ENCODE measurements at regions not wholly inside any gene's neighbourhood (a gene's known extent, or its start where the extent isn't known, plus 50 kb on each side); places are given as distances from the start of the nearest gene placed in this dataset.
"Not testable (repeated sequence)": the region's sequence is repeated elsewhere in the genome, so short reads cannot be mapped to it uniquely, and the experiment has no call there.

GRCh38 chr5:156188016-156188415 lies 138.9 kb upstream of the SGCD start:
- Mint-ChIP-seq H3K36me3 (ENCODE audit: low read depth) (no peaks in the 10 kb centered on the region), H3K4me3 (no peak overlapping the region), H3K27ac (no peak overlapping the region), H3K27me3 (peaks cover 4% of the 10 kb centered on the region), H3K4me1 (no peaks in the 10 kb centered on the region), H3K9me3 (peaks cover 4% of the 10 kb centered on the region)
- ATAC-seq (replicated peaks) = no peak

GRCh38 chr5:156189628-156190027 lies 137.3 kb upstream of the SGCD start:
- Mint-ChIP-seq H3K4me1 (no peaks in the 10 kb centered on the region), H3K9me3 (peaks cover 4% of the 10 kb centered on the region), H3K27ac (no peak overlapping the region), H3K4me3 (no peak overlapping the region), H3K36me3 (ENCODE audit: low read depth) (no peaks in the 10 kb centered on the region), H3K27me3 (no peaks in the 10 kb centered on the region)
- ATAC-seq (replicated peaks) = no peak

GRCh38 chr5:156191547-156191946 lies 135.4 kb upstream of the SGCD start:
- ATAC-seq (replicated peaks) = no peak
- peaks cover 4% of the 10 kb centered on the region for H3K9me3 Mint-ChIP-seq
- H3K36me3 Mint-ChIP-seq (ENCODE audit: low read depth) = no peaks in the 10 kb centered on the region
- no peaks in the 10 kb centered on the region for H3K4me1 Mint-ChIP-seq
- H3K4me3 Mint-ChIP-seq = no peak overlapping the region
- no peaks in the 10 kb centered on the region for H3K27me3 Mint-ChIP-seq
- no peak overlapping the region for H3K27ac Mint-ChIP-seq

- no peak for ATAC-seq (replicated peaks)
- no peaks in the 10 kb centered on the region for H3K36me3 Mint-ChIP-seq (ENCODE audit: low read depth)
- H3K27me3 Mint-ChIP-seq = no peaks in the 10 kb centered on the region
- no peak overlapping the region for H3K4me3 Mint-ChIP-seq
- H3K27ac Mint-ChIP-seq = no peak overlapping the region
- peaks cover 3% of the 10 kb centered on the region for H3K9me3 Mint-ChIP-seq
- no peaks in the 10 kb centered on the region for H3K4me1 Mint-ChIP-seq
These were observed 129.8 kb upstream of the SGCD start for GRCh38 chr5:156197042-156197635.

GRCh38 chr5:156199045-156199444 lies 127.9 kb upstream of the SGCD start:
- Mint-ChIP-seq H3K9me3 (no peaks in the 10 kb centered on the region), H3K27ac (no peak overlapping the region), H3K4me3 (no peak overlapping the region), H3K27me3 (no peaks in the 10 kb centered on the region), H3K36me3 (ENCODE audit: low read depth) (no peaks in the 10 kb centered on the region), H3K4me1 (no peaks in the 10 kb centered on the region)
- no peak for ATAC-seq (replicated peaks)

- Mint-ChIP-seq H3K9me3 (no peaks in the 10 kb centered on the region), H3K36me3 (ENCODE audit: low read depth) (no peaks in the 10 kb centered on the region), H3K27ac (no peak overlapping the region), H3K4me3 (no peak overlapping the region), H3K4me1 (no peaks in the 10 kb centered on the region), H3K27me3 (no peaks in the 10 kb centered on the region)
- no peak for ATAC-seq (replicated peaks)
These were observed 125.8 kb upstream of the SGCD start for GRCh38 chr5:156200938-156201787.

GRCh38 chr5:156201788-156202403 lies 125.1 kb upstream of the SGCD start:
- H3K27me3 Mint-ChIP-seq = no peaks in the 10 kb centered on the region
- H3K4me3 Mint-ChIP-seq = no peak overlapping the region
- H3K36me3 Mint-ChIP-seq (ENCODE audit: low read depth) = no peaks in the 10 kb centered on the region
- no peaks in the 10 kb centered on the region for H3K4me1 Mint-ChIP-seq
- no peak for ATAC-seq (replicated peaks)
- H3K27ac Mint-ChIP-seq = no peak overlapping the region
- H3K9me3 Mint-ChIP-seq = no peaks in the 10 kb centered on the region

- Mint-ChIP-seq H3K4me1 (no peaks in the 10 kb centered on the region), H3K4me3 (no peak overlapping the region), H3K9me3 (peaks cover 8% of the 10 kb centered on the region), H3K27me3 (no peaks in the 10 kb centered on the region), H3K36me3 (ENCODE audit: low read depth) (no peaks in the 10 kb centered on the region), H3K27ac (no peak overlapping the region)
- ATAC-seq (replicated peaks) = no peak
These were observed 118.7 kb upstream of the SGCD start for GRCh38 chr5:156208271-156208670.

- Mint-ChIP-seq H3K27me3 (no peaks in the 10 kb centered on the region), H3K4me1 (no peaks in the 10 kb centered on the region), H3K4me3 (no peak overlapping the region), H3K36me3 (ENCODE audit: low read depth) (no peaks in the 10 kb centered on the region), H3K9me3 (no peaks in the 10 kb centered on the region), H3K27ac (no peak overlapping the region)
- no peak for ATAC-seq (replicated peaks)
These were observed 108.4 kb upstream of the SGCD start for GRCh38 chr5:156218367-156219158.

- Mint-ChIP-seq H3K27me3 (no peaks in the 10 kb centered on the region), H3K36me3 (ENCODE audit: low read depth) (no peaks in the 10 kb centered on the region), H3K4me3 (no peak overlapping the region), H3K9me3 (no peaks in the 10 kb centered on the region), H3K4me1 (no peaks in the 10 kb centered on the region), H3K27ac (no peak overlapping the region)
- no peak for ATAC-seq (replicated peaks)
These were observed 107.4 kb upstream of the SGCD start for GRCh38 chr5:156219483-156220005.

GRCh38 chr5:156221816-156222215 lies 105.1 kb upstream of the SGCD start:
- Mint-ChIP-seq H3K4me3 (no peak overlapping the region), H3K27me3 (no peaks in the 10 kb centered on the region), H3K27ac (no peak overlapping the region), H3K9me3 (no peaks in the 10 kb centered on the region), H3K36me3 (ENCODE audit: low read depth) (no peaks in the 10 kb centered on the region), H3K4me1 (no peaks in the 10 kb centered on the region)
- ATAC-seq (replicated peaks) = no peak

GRCh38 chr5:156223547-156223946 lies 103.4 kb upstream of the SGCD start:
- H3K4me3 Mint-ChIP-seq = no peak overlapping the region
- no peaks in the 10 kb centered on the region for H3K9me3 Mint-ChIP-seq
- no peaks in the 10 kb centered on the region for H3K27me3 Mint-ChIP-seq
- ATAC-seq (replicated peaks) = no peak
- no peak overlapping the region for H3K27ac Mint-ChIP-seq
- H3K36me3 Mint-ChIP-seq (ENCODE audit: low read depth) = no peaks in the 10 kb centered on the region
- H3K4me1 Mint-ChIP-seq = no peaks in the 10 kb centered on the region

- H3K27ac Mint-ChIP-seq; H3K4me1 Mint-ChIP-seq; H3K27me3 Mint-ChIP-seq; H3K9me3 Mint-ChIP-seq; H3K4me3 Mint-ChIP-seq; ATAC-seq (replicated peaks); H3K36me3 Mint-ChIP-seq (ENCODE audit: low read depth): not testable (repeated sequence)
These were observed 100.5 kb upstream of the SGCD start for GRCh38 chr5:156226485-156226884.

- Mint-ChIP-seq H3K9me3 (no peaks in the 10 kb centered on the region), H3K27ac (no peak overlapping the region), H3K27me3 (peaks cover 5% of the 10 kb centered on the region), H3K4me1 (no peaks in the 10 kb centered on the region), H3K36me3 (ENCODE audit: low read depth) (no peaks in the 10 kb centered on the region), H3K4me3 (no peak overlapping the region)
- no peak for ATAC-seq (replicated peaks)
These were observed 96.1 kb upstream of the SGCD start for GRCh38 chr5:156230887-156231286.

Data from activated T-helper 17 cell treated with anti-CD3 and anti-CD28 coated beads, Interleukin-2, amount 50 U/mL, for 72 hours (primary cell).